ENCODE measurements at regions not wholly inside any gene's neighbourhood (a gene's known extent, or its start where the extent isn't known, plus 50 kb on each side); places are given as distances from the start of the nearest gene placed in this dataset.

DNA sequence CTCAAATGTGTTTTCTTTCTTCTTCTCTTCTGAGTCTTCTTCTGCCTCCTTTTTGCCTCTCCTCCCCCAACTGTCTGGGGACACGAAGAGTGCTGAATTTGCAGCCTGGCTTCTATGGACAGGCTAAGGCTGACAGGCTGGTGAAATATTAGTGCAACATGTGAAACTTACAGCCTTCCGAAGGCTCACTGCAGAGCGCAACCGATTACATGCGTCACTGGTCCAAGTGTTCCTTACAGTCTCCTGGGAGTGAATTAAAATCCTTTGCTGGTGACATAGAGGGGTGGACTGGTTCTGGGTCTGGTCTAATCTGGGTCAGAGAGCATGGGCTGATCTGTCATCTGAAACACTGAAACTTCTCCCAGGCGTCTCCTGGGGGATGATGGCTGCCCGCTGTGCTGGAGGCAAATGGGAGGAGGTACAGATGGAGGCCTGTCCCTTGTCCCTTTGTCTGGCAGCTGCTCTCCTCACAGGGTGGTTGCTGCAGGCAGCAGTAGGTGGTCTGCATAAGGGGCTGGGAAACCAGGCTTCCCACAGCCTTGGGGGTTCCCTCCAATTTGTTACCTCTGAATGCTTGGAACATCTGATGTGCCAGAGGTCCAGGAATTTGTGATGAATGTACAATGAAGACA, 143.8 kb upstream of the BMPER start:
- H3K27ac Mint-ChIP-seq: no peak overlapping the region
- DNase-seq (ENCODE audit: extremely low spot score, unreplicated experiment): no peak
- H3K36me3 Mint-ChIP-seq: no peaks in the 10 kb centered on the region
- peaks cover 35% of the 10 kb centered on the region for H3K4me1 Mint-ChIP-seq (ENCODE audit: unreplicated experiment)
- no peaks in the 10 kb centered on the region for H3K9me3 Mint-ChIP-seq
- TF ChIP-seq, protein P1, sequence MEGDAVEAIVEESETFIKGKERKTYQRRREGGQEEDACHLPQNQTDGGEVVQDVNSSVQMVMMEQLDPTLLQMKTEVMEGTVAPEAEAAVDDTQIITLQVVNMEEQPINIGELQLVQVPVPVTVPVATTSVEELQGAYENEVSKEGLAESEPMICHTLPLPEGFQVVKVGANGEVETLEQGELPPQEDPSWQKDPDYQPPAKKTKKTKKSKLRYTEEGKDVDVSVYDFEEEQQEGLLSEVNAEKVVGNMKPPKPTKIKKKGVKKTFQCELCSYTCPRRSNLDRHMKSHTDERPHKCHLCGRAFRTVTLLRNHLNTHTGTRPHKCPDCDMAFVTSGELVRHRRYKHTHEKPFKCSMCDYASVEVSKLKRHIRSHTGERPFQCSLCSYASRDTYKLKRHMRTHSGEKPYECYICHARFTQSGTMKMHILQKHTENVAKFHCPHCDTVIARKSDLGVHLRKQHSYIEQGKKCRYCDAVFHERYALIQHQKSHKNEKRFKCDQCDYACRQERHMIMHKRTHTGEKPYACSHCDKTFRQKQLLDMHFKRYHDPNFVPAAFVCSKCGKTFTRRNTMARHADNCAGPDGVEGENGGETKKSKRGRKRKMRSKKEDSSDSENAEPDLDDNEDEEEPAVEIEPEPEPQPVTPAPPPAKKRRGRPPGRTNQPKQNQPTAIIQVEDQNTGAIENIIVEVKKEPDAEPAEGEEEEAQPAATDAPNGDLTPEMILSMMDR (conservative IDR thresholded peaks at IDR 0.05): no peak
- H3K4me3 Mint-ChIP-seq: no peak overlapping the region
- peaks cover 45% of the 10 kb centered on the region for H3K27me3 Mint-ChIP-seq

DNA sequence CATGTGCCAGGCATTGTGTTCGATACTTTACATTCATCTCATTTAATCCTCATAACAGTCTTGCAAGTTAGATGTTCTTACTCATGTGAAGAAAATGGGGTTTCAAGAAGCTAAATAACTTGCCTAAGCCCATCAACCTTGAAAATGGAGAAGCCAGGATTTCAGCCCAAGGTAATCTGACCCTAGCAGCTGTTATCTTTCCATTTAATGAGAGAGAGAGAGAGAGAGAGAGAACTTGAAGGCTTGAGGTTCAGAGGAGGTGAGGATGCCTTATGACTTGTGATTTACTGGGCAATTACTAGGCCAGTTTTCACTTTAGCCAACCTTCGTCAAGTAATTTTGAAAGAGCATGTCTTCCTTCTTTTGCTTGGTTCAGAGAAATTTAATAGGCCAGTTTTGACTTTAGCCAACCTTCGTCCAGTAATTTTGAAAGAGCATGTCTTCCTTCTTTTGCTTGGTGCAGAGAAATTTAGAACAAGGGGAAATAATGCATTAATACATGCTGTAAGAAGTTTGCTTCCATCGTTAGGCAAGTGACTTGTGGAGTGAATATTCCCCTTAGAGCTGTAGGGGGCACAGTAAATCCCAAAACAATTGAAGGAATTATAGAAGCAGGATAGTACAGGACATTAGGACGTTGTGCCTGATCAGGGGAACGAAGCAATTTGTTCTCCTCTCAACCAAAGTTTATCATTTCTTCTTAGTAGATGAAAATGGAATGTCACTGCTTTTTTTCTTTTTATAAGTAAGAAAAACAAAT, 143.0 kb upstream of the BMPER start:
- H3K36me3 Mint-ChIP-seq: no peaks in the 10 kb centered on the region
- H3K4me1 Mint-ChIP-seq (ENCODE audit: unreplicated experiment): peaks cover 35% of the 10 kb centered on the region
- H3K4me3 Mint-ChIP-seq: no peak overlapping the region
- TF ChIP-seq, protein P1 (conservative IDR thresholded peaks at IDR 0.05): no peak
- no peak for DNase-seq (ENCODE audit: extremely low spot score, unreplicated experiment)
- H3K9me3 Mint-ChIP-seq: no peaks in the 10 kb centered on the region
- H3K27ac Mint-ChIP-seq: no peak overlapping the region
- peaks cover 46% of the 10 kb centered on the region for H3K27me3 Mint-ChIP-seq

DNA sequence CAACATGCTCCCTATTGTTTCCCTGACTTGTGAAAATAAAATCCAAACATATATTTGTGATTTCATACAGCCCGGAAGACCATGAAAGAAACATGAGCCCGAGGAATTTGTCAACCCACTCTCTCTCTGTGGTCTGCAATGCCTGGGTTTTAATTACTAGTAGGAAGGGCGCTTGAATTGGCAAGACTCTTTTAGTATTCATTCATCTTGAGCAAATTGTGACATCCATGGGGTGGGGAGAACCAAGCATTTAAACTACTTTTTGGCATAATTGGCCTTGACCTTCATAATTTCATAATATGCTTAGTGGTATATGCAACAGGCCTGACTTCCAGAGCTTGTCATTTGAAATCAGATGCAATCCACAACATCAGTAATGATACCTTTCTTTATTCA, 142.4 kb upstream of the BMPER start:
- Mint-ChIP-seq H3K4me1 (ENCODE audit: unreplicated experiment) (peaks cover 35% of the 10 kb centered on the region), H3K4me3 (no peak overlapping the region)

DNA sequence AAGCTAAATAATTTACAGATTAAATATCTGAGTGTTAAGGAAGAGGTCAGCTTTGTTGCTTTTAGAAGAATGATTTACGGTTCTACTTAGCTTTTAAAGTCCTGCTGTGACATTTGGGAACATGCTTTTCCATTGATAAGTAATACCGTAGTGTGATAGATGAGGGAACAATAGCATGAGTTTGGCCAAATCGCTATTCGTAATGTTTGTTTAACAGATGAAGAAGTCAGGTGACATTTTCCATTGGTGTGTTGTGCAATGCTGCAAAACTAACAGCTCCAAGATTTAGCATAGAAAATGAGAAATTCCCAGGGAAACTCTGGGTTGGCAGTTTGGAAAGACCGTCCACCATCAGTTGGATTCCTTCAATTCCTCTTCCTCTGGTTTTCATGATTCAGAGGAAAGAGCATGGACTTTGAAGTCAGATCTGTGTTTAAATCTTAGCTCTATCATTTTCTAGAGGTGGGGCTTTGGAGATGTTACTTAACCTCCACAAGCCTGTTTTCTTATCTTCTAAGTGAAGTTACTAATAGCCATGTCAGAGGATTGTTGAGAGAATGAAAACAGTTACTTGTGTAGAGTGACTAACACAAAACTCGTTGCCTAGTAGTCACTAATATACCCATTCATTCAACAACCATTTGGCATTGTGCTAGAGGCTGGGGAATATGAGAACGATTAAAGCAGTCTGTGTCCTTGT, 140.4 kb upstream of the BMPER start:
- TF ChIP-seq, protein P1 (conservative IDR thresholded peaks at IDR 0.05): no peak
- Mint-ChIP-seq H3K36me3 (no peaks in the 10 kb centered on the region), H3K27ac (no peak overlapping the region), H3K9me3 (no peaks in the 10 kb centered on the region), H3K27me3 (peaks cover 44% of the 10 kb centered on the region), H3K4me3 (no peak overlapping the region), H3K4me1 (ENCODE audit: unreplicated experiment) (peaks cover 45% of the 10 kb centered on the region)
- no peak for DNase-seq (ENCODE audit: extremely low spot score, unreplicated experiment)

More for the DNA sequence above, 142.4 kb upstream of the BMPER start:
- no peak for DNase-seq (ENCODE audit: extremely low spot score, unreplicated experiment)
- peaks cover 46% of the 10 kb centered on the region for H3K27me3 Mint-ChIP-seq
- H3K27ac Mint-ChIP-seq: no peak overlapping the region
- H3K9me3 Mint-ChIP-seq: no peaks in the 10 kb centered on the region
- no peaks in the 10 kb centered on the region for H3K36me3 Mint-ChIP-seq
- TF ChIP-seq, protein P1 (conservative IDR thresholded peaks at IDR 0.05): no peak

DNA sequence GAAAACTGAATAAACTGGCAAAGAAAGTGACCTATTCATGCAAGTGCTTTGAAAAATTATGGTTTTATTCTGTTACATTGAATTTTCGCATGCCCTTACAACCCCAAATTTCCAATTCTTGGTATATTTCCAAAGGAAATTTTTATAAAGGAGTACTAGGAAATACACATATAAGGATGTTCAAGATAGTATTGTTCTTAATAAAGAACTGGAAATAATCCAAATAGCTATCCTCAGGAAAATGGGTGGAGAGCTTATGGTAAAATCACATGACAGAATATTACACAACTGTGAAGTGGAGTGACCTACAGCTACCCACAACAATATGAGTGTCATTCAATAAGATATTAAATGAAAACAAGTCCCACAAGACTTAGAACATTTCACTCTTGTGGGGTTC, 138.9 kb upstream of the BMPER start:
- H3K27me3 Mint-ChIP-seq: peaks cover 31% of the 10 kb centered on the region
- H3K36me3 Mint-ChIP-seq: no peaks in the 10 kb centered on the region
- H3K4me3 Mint-ChIP-seq: no peak overlapping the region
- DNase-seq (ENCODE audit: extremely low spot score, unreplicated experiment): no peak
- H3K4me1 Mint-ChIP-seq (ENCODE audit: unreplicated experiment): peaks cover 41% of the 10 kb centered on the region
- TF ChIP-seq, protein P1 (conservative IDR thresholded peaks at IDR 0.05): no peak
- H3K9me3 Mint-ChIP-seq: no peaks in the 10 kb centered on the region
- H3K27ac Mint-ChIP-seq: no peak overlapping the region
